Sciatic nerve (tissue), 2 donors: ENCODE measurements at regions not wholly inside any gene's neighbourhood (a gene's known extent, or its start where the extent isn't known, plus 50 kb on each side); places are given as distances from the start of the nearest gene placed in this dataset.
"Not testable (repeated sequence)": the region's sequence is repeated elsewhere in the genome, so short reads cannot be mapped to it uniquely, and the experiment has no call there.

Experiments
- ATAC-seq: fragments of 200-7000 bp; cut with Tn5 transposase; one replicate; pipeline ENCODE4 v1.9.1; 2020; ENCODE audit warnings: mild to moderate bottlenecking, moderate library complexity
- DNase-seq: peaks from one replicate; pipeline ENCODE4 v3.0.0-alpha.2; 2020; ENCODE audit warnings: low spot score
- intact Hi-C: fragments of 100-400 bp; cut with DNase I; formaldehyde crosslinking; loops from one replicate; pipeline ENCODE4 v1.14.2; 2022
- donor health status: DM: no; HTN: no; CAD: no.
- donor health status: DM: no; HTN: no; CAD: no.

DNA sequence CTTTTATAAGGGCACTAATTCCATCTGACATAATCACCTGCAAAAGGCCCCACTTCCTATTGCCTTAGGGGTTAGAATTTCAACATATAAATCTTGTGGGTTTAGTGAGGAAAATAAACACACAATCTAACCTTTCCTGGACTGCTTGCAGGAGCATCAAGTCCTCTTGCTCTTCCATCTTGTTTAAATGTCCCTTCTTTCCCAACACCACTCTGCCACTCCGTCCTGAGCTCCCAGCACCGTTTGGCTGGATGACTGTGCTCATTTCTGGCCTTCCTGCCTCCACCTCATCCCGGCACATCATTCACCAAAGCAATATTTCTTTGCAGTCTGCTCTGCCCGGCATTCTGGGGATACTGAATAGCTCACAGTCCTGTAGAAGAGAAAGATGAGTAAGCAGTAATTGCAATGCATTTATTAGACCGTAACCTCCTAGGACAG is 247.8 kb downstream of the BCL2 start:
- no peak for DNase-seq
- no peak for ATAC-seq
- intact Hi-C loops, result no loop called here

DNA sequence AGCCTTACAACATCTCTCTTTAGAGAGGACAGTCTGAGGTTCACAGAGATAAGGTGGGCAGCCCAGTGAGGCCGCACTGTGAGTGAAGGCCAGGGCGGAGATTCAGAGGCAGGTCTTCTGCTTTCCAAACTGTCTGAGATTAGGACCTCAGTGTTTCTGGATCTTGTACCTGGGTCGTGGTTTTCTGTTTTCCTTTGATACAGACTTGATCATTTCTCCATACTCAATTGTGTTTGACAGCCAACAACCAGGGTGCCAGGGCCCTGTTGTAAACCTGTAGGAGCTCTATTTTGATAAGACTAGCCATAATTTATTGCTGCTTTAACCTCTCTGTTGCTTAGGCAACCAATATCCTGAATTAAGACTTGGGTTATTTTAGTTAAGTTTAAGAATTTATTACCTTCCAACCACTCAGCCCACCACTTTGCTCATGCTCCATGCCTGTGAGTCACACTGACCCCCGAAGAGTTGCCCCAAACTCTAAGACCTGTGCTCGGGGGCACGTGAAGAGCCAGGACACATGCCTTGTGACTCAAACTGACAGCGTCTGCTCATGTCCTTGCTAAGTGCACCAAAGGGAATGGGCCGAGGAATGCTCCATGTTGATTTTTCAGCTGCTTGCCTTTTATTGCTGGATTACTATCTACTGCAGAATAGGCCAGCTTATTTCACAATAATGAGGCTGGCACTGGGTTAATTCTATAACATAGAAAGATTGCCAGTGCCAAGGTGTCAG is 248.6 kb downstream of the BCL2 start:
- intact Hi-C loops, result no loop called here
- no peak for DNase-seq
- no peak for ATAC-seq

DNA sequence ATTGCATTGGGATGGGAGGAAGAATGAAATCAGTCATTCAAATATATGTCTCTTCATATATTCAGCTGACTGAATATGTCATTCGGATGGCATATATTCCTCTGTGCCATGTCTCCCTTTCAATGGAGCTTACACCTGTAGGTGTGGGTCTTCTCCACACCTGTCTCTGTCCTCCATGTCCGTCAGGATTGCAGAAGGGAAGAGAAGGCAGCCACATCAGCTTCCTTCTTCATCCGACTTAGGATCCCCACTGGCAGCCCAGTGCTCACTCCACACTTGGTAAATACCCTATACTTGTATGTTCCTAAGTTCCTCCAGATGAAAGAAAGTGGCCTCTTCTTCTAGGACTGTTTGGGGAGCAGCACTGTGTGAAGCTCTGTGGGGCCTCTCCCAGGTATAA is 250.1 kb downstream of the BCL2 start:
- ATAC-seq (no peak), DNase-seq (no peak)
- intact Hi-C loops, result no loop called here

DNA sequence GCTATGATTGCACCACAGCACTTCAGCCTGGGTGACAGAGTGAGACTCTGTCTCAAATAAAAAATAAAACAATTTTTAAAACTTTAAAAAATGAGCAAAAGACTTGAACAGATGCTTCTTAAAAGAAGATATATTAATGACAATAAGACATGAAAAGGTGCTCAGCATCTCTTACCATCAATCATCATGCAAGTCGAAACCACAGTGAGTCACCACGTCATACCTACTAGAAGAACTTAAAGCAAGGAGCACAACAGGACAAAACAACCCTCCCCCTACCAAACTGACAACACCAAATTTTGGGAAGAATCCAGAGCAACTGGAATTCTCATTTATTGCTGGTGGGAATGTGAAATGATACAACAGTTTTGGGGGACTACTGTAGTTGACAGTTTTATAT is 251.6 kb downstream of the BCL2 start:
- no peak for DNase-seq
- no peak for ATAC-seq
- intact Hi-C loops, result no loop called here

DNA sequence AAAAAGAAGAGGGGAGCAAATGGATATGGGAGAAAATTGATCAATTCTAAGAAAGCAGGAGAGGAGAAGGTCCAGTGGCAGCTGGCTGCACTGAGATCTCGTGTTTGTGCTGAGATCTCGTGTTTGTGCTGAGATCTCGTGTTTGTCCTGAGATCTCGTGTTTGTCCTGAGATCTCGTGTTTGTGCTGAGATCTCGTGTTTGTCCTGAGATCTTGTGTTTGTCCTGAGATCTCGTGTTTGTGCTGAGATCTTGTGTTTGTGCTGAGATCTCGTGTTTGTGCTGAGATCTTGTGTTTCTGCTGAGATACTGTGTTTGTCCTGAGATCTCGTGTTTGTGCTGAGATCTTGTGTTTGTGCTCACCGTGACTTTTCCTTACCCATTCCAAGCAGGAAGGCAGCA is 254.4 kb downstream of the BCL2 start:
- no peak for DNase-seq
- ATAC-seq, result no peak
- intact Hi-C loops, result no loop called here

DNA sequence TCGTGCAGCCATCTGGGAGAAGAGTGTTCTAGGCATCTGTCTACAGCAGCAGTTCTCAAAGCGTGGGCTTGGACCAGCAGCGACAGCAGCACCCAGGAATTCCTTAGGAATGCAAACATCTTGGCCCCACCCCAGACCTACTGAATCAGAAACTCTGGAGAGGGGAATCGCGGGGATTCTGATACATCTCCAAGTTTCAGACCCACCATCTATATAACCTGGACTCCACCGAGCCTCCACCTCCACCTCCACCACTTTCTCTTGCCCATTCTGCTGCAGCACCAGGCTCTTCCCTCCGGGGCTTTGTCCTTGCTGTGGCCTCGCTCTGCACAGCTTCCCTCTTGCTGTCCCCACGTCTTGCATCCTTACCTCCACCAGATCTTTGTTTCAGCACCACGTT is 256.4 kb downstream of the BCL2 start:
- intact Hi-C loops, result no loop called here
- DNase-seq (no peak), ATAC-seq (no peak)

DNA sequence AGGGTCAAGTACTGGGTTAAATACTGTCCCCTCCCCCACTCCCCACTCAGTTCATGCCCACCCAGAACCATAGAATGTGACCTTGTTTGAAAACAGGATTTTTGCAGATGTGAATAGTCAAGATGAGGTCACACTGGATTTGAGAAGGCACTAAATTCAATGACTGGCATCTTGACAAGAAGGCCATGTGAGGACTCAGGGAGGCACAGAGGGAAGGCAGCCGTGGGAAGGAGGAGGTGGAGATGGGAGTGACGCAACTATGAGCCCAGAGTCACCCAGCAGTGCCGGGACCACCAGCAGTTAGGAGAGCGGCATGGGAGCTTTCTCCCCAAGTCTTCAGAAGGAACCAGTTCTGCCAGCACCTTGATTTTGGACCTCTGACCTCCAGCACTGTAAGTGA is 257.3 kb downstream of the BCL2 start:
- DNase-seq (no peak), ATAC-seq (no peak)
- intact Hi-C loops, result no loop called here

DNA sequence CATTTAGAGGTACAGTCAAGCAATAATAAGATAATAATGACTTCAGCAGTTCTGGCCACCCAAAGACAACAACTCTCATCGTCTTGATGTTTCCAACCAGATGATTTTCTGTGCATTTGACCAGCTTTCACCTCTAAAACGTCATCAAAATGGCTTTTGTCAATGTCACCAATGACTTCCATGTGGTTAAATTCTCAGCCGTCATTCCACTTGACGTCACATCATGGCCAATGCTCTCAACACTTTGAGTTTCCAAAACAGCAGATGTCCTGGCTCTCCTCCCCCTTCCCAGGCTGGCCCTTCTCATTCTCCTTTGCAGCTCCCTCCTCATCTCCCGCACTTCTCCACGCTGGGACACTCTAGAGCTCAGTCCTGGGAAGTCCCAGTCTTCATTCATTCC is 258.3 kb downstream of the BCL2 start:
- no peak for ATAC-seq
- DNase-seq, result no peak
- intact Hi-C loops, result no loop called here

DNA sequence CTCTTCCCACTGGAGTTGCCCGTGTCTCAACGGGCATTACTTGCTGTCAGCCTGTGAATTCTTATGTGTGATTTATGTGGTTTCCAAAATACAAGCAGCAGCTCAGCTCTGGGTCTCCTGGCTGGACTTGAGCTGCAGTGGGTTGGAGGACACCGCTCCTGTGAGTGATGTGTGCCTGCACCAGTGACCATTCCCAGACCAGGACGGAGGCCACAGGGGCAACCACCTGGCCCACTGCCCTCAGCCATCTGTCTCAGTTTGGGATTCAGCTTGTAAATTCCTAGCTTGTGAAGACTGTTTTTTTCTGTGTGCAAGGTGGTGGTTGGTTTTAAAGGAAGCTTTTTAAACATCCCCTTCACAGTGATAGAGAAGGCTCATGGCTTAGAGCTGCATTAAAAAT is 261.0 kb downstream of the BCL2 start:
- intact Hi-C loops, result no loop called here
- ATAC-seq (no peak), DNase-seq (no peak)

DNA sequence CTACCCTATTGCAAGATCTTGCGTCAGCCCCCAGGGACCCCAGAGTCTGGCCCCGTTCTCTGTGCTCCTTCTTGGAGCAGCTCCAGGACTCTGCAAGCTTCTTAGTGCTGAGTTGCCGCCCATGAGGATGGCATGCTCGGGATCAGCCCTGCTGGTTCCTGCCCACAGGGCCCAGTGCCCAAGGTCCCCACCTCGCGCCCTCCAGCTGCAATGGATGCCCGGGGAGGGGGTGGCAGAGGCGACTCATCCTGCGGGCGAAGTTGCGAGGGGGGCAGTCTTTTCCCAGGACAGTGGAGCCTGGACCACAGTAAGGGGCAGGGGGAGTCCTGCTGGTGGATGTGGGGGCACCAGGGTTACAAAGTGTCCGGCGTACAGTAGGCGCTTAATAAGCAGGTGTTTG is 261.9 kb downstream of the BCL2 start:
- intact Hi-C loops, result no loop called here
- peak; percentile 24 for ATAC-seq
- DNase-seq, result no peak

DNA sequence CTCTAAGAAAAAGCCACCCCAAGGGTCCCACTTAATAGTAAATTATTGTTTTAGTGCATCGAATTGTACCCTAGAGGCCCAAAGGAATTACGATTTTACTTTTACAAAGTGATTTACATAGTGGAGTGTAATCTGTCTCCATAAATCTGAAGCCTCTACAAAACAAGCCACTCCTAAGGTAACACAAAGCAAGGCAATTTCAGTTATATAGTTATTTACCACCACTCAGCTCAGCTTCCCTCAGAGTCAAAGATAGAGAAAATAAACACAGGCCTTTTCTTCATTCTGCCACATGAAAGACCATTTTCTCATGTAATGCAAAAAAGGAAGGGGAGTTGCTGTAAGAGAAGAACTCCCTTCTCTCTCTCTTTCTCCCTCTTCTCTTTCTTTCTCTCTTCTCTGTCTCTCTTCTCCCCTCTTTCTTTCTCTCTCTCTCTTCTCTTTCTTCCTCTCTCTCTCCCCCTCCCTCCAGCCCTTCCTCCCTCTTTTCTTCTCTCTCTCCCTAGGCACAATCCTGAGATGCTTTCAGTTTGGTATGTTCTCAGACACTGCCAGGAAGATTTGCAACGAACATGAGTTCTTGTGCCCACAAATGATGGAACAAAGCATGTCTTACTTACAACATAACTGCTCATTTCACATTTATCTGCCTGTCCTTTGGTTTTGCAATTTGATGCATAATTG is 264.5 kb downstream of the BCL2 start:
- DNase-seq (no peak), ATAC-seq (no peak)
- intact Hi-C loops, result no loop called here

DNA sequence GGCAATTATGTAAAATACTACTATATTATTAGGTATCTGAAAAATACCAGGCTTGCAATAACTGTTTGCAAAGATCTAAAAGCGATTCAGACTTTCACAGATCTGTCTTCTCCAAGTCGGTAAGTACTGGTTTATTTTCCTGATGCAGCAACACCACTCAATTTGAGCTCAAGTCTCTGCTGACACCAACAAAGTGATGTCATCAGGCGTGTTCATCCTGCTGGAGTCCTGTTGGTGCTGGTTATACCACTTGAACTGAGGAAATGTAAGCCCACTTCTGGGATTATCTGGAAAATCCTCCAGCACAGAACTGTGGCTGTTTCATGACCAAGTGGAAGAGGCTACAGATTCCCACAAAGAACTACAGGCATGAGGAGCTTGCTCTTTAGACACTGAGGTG is 267.6 kb downstream of the BCL2 start:
- DNase-seq (no peak), ATAC-seq (no peak)
- intact Hi-C loops, result no loop called here

DNA sequence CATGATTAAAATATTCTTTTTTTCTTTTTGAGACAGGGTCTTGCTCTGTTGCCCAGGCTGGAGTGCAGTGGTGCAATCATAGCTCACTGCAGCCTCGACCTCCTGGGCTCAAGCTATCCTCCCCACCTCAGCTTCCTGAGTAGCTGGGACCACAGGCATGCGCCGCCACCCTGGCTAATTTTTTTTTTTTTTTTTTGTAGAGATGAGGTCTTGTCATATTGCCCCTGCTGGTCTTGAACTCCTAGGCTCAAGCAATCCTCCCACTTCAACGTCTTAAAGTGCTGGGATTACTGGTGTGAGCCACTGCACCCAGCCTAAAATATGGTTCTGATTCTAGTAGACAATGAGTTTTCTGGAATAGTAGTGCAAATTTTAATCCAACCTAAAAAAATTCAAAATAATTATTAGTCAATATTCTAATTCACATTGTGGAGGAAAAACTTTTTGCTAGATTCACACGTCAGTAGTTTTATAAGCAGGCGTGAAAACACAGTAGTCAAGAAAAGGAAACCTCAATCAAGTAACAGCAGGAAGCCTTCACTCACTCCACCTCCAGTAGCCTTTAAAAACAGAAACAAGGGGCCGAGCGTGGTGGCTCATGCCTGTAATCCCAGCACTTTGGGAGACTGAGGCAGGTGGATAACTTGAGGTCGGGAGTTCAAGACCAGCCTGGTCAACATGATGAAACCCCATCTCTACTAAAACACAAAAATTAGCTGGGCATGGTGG is 268.7 kb downstream of the BCL2 start:
- ATAC-seq, intact Hi-C loops: not testable (repeated sequence)

DNA sequence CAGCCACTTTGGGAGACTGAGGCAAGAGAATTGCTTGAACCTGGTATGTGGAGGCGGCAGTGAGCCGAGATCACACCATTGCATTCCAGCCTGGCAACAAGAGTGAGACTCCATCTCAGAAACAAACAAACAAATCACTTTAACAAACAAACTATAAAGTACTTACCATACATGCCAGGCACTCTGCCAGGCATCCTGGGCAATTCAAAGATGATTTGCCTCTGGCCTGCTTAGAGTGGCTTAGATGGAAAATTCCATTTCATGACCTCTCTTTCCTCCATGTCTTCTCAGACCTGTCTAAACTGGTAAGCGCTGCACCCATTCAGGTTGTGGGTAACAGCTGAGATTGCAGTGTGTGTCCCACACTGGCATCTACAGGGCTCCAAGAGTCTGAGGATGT is 273.2 kb downstream of the BCL2 start:
- intact Hi-C loops, result no loop called here
- ATAC-seq, result no peak
- DNase-seq, result no peak

More for the DNA sequence above, 268.7 kb downstream of the BCL2 start:
- not testable (repeated sequence) for DNase-seq

DNA sequence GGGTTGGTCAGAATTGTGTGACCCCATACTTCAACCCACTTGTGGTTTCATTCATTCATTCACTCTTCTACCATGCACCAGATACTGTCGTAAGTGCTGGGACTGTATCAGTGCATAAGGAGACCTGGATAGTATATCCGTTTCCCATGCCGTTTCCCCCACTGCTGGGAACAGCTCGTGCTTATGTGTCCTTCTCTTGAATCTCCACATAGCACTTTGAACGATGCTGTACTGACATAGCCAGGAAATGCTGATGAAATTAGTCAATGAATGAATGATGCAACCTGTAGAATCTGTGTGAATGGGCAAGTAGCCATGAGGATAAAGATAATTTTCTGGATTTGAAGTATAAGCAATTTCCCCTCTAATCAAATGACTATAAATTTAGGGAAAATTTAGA is 276.1 kb downstream of the BCL2 start:
- no peak for ATAC-seq
- DNase-seq, result no peak
- intact Hi-C loops, result no loop called here

DNA sequence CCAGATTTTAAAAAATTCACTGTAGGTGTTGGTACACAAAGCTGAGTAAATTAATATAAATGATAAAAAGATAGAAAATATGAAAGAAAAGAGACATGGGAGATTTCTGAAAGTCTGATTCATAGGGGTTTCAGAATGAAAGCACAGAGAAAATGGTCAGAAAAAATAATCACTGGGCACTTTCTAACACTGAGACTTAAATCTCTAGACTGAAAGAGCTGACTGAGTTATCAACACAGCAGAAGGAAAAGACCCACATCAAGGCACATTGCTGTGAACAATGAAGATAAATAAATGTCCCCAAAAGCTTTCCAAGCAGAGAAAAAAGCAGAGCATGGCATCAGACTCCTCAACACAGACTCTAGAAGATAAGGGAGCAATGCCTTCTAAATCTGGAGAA is 277.2 kb downstream of the BCL2 start:
- intact Hi-C loops, result no loop called here
- no peak for DNase-seq
- ATAC-seq, result no peak

DNA sequence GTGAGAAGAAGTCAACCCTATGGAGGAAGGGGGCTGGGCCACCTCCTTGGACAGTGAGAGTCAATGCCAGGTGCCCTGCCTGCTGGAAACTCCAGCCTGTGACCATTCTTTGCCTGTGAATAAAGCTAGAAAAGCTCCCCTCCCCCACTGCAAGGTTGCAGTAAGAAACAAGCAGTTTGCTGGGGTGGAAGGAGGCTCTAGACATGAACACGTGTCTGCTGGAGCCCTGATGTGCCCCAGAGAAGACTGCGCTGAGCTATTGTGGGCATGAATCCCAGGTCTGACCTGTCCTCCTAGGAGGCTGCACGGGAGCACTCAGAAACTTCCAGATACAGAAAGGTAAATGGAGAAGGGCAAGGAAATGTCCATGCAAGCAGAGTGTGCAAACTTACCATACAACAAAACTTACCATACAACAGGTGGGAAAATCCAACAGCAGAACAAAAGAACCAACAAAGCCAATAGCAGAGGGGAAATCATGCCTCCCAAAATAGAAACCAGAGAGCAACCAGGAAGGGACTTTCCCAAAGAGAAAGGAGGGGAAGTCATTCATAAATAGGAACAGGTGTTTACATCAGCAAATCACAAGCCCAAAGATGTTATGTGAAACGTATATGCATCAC is 278.7 kb downstream of the BCL2 start:
- no peak for ATAC-seq
- intact Hi-C loops, result no loop called here
- no peak for DNase-seq

DNA sequence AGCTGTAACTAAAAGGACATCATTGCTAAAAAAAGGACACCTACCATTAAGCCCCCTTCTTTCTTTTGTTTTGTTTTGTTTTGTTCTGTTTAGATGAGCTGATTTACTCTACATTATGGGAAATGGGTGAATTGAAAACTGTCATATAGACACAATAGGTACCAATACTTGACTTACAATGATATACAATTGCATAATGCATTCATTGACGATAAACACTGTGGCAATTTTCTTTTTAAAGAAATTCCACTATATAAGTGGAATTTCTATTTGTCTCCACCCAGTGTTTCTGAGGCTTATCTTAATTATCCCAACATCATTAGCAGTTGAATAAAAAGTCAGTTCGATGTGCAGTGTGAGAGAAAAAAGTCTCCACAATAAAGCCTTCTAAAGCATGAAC is 282.1 kb downstream of the BCL2 start:
- ATAC-seq (no peak), DNase-seq (no peak)
- intact Hi-C loops, result no loop called here

DNA sequence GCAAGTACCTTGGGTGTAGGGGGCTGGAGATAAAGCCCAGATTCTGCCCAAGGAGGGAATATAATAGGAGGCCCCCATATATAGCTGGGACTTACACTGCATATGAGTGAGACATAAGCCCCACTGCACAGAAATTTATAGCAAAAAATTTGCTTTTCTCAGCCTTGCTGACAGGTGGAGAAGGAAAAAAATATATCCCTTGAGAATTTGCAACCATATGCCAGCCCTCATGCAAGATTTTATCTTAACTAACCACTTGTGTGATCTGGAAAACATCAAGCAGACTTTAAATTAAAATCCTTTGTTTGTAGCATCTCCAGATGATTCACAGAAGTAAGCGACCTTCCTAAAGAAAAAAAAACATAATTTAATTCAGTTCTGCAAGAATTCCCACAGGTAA is 288.2 kb downstream of the BCL2 start:
- intact Hi-C loops, result no loop called here
- no peak for ATAC-seq
- DNase-seq, result no peak
